IMR-90 (cell line): ENCODE measurements at regions not wholly inside any gene's neighbourhood (a gene's known extent, or its start where the extent isn't known, plus 50 kb on each side); places are given as distances from the start of the nearest gene placed in this dataset.

Experiments
- ATAC-seq: fragments of 200-7000 bp; cut with Tn5 transposase; 2 replicates; pipeline ENCODE4 v1.9.1; 2020; ENCODE audit warnings: low read depth, mild to moderate bottlenecking, moderate library complexity
- BruUV-seq: library from RNA; stranded (reverse); fragments of 400-500 nt; replicated peaks from 2 replicates; lab custom pipeline; 2021; lab: Mats Ljungman, UMichigan
- CTCF ChIA-PET: fragments of 300-600 bp; formaldehyde crosslinking; extraction: SDS; loops from one replicate; lab custom pipeline; 2021; ENCODE audit warnings: antibody characterized with exemption; lab: Yijun Ruan, JAX
- POLR2A ChIA-PET: fragments of 300-600 bp; sonication (Branson Sonifier 250); formaldehyde crosslinking; loops from one replicate; lab custom pipeline; 2022; ENCODE audit warnings: antibody characterized with exemption; ENCODE audit not compliant: unreplicated experiment; lab: Charles Lee
- DNase-seq: peaks from one replicate; pipeline ENCODE4 v3.0.0; 2013
- H2AFZ ChIP-seq: replicated peaks from 2 replicates; pipeline ENCODE3; 2013; ENCODE audit warnings: low read length, mild to moderate bottlenecking; ENCODE audit not compliant: poor library complexity
- H2AK5ac ChIP-seq: 2 replicates; pipeline ENCODE4 v1.6.1; 2013; ENCODE audit warnings: low read depth, low read length, inconsistent platforms
- H2AK9ac ChIP-seq: replicated peaks from 2 replicates; pipeline ENCODE3; 2013; ENCODE audit warnings: mild to moderate bottlenecking, low read depth, low read length, moderate library complexity; ENCODE audit not compliant: poor library complexity
- H2BK120ac ChIP-seq: 2 replicates; pipeline ENCODE4 v1.6.1; 2013; ENCODE audit warnings: low read depth, low read length, inconsistent platforms
- H2BK15ac ChIP-seq: 3 replicates; pipeline ENCODE4 v1.6.1; 2013; ENCODE audit warnings: low read depth, low read length, inconsistent platforms
- H2BK20ac ChIP-seq: 2 replicates; pipeline ENCODE4 v1.6.1; 2013; ENCODE audit warnings: low read depth, mild to moderate bottlenecking, inconsistent platforms, low read length, moderate library complexity
- H2BK5ac ChIP-seq: 2 replicates; pipeline ENCODE4 v1.6.1; 2013; ENCODE audit warnings: mild to moderate bottlenecking, low read depth, low read length, inconsistent platforms; ENCODE audit not compliant: poor library complexity, severe bottlenecking
- H3K14ac ChIP-seq: replicated peaks from 2 replicates; pipeline ENCODE4 v1.6.1; 2013; ENCODE audit warnings: low read depth, low read length, inconsistent platforms
- H3K18ac ChIP-seq: 2 replicates; pipeline ENCODE4 v1.6.1; 2013; ENCODE audit warnings: low read depth, low read length, control low read depth
- H3K23ac ChIP-seq: 2 replicates; pipeline ENCODE4 v1.6.1; 2013; ENCODE audit warnings: low read depth, low read length, inconsistent platforms
- H3K27ac ChIP-seq: 2 replicates; pipeline ENCODE4 v1.5.1; 2013; ENCODE audit warnings: mild to moderate bottlenecking, control low read depth, low read length; ENCODE audit not compliant: insufficient read depth
- H3K27me3 ChIP-seq: 2 replicates; pipeline ENCODE4 v1.6.1; 2013; ENCODE audit warnings: low read length; ENCODE audit not compliant: control insufficient read depth, insufficient read depth
- H3K36me3 ChIP-seq: 2 replicates; pipeline ENCODE4 v1.6.1; 2013; ENCODE audit warnings: low read length, mixed read lengths; ENCODE audit not compliant: control insufficient read depth, insufficient read depth
- H3K4ac ChIP-seq: 2 replicates; pipeline ENCODE4 v1.6.1; 2013; ENCODE audit warnings: low read depth, low read length, inconsistent platforms
- H3K4me1 ChIP-seq: 2 replicates; pipeline ENCODE4 v1.6.1; 2013; ENCODE audit warnings: low read length, mixed read lengths; ENCODE audit not compliant: control insufficient read depth, insufficient read depth
- H3K4me2 ChIP-seq: 2 replicates; pipeline ENCODE4 v1.6.1; 2013; ENCODE audit warnings: low read depth, mild to moderate bottlenecking, control low read depth, low read length, moderate library complexity
- H3K4me3 ChIP-seq: 2 replicates; pipeline ENCODE4 v1.5.1; 2013; ENCODE audit warnings: low read depth, mild to moderate bottlenecking, control low read depth, low read length, moderate library complexity; ENCODE audit not compliant: insufficient read depth
- H3K56ac ChIP-seq: 2 replicates; pipeline ENCODE4 v1.6.1; 2013; ENCODE audit warnings: low read length, inconsistent platforms; ENCODE audit not compliant: insufficient read depth; ENCODE audit errors: extremely low read depth
- H3K79me1 ChIP-seq, 2 experiments: 2 replicates each; pipeline ENCODE4 v1.6.1; 2013; ENCODE audit warnings: low read length in 2 of 2, inconsistent platforms in 1 of 2, low read depth in 1 of 2
- H3K9ac ChIP-seq: 2 replicates; pipeline ENCODE4 v1.6.1; 2013; ENCODE audit warnings: low read depth, low read length, control low read depth
- H3K9me1 ChIP-seq: 2 replicates; pipeline ENCODE4 v1.6.1; 2013; ENCODE audit warnings: low read length, inconsistent platforms; ENCODE audit not compliant: insufficient read depth
- H3K9me3 ChIP-seq: 2 replicates; pipeline ENCODE4 v1.6.1; 2013; ENCODE audit warnings: low read length; ENCODE audit not compliant: control insufficient read depth, insufficient read depth
- H4K20me1 ChIP-seq: 2 replicates; pipeline ENCODE4 v1.6.1; 2013; ENCODE audit warnings: low read length, inconsistent platforms; ENCODE audit not compliant: insufficient read depth
- H4K5ac ChIP-seq: 2 replicates; pipeline ENCODE4 v1.6.1; 2013; ENCODE audit warnings: mild to moderate bottlenecking, low read depth, low read length, control low read depth
- H4K8ac ChIP-seq, 2 experiments: 2 replicates each; pipeline ENCODE4 v1.6.1; 2013; ENCODE audit warnings: low read depth in 2 of 2, low read length in 2 of 2, control low read depth in 1 of 2, inconsistent platforms in 1 of 2
- H4K91ac ChIP-seq: 2 replicates; pipeline ENCODE4 v1.6.1; 2013; ENCODE audit warnings: low read depth, low read length, inconsistent platforms; ENCODE audit not compliant: insufficient read depth
- CTCF ChIP-seq: conservative IDR thresholded peaks from 2 replicates; pipeline ENCODE4 v1.5.1; 2012; ENCODE audit warnings: mild to moderate bottlenecking, low read depth, low read length, improper control_type of control experiment
- FOS ChIP-seq: fragments of 150-350 bp; IDR thresholded peaks from 2 replicates; pipeline ENCODE4 v1.6.1; 2016; ENCODE audit warnings: low read depth, low read length
- RAD21 ChIP-seq: IDR thresholded peaks from 2 replicates; pipeline ENCODE4 v1.6.1; 2012; ENCODE audit warnings: low read length, improper control_type of control experiment
- USF2 ChIP-seq: fragments of 150-350 bp; IDR thresholded peaks from 2 replicates; pipeline ENCODE4 v1.6.1; 2017; ENCODE audit warnings: mild to moderate bottlenecking, antibody characterized with exemption, low read length, low read depth
- WGBS, 2 experiments: methylation state at CpG; one replicate each; pipeline versions ENCODE4 v1.1.5 to v1.1.7; 2013; ENCODE audit warnings: missing lambda C conversion rate in 2 of 2; ENCODE audit not compliant: insufficient read length in 1 of 2; ENCODE audit errors: extremely low coverage in 2 of 2; 5-methylcytosine and 5-hydroxymethylcytosine counted together
- dilution Hi-C: fragments of 300-500 bp; cut with HindIII; formaldehyde crosslinking; loops from one replicate; pipeline ENCODE4 v1.14.3; 2018; ENCODE audit warnings: low sequenced_read_pairs; ENCODE audit not compliant: unreplicated experiment
- in situ Hi-C: fragments of 300-500 bp; cut with MboI; formaldehyde crosslinking; loops from 3 replicates; pipeline ENCODE4 v1.14.3; 2019; ENCODE audit warnings: low sequenced_read_pairs, inconsistent platforms, mixed read lengths
- intact Hi-C: fragments of 100-400 bp; cut with micrococcal nuclease; formaldehyde crosslinking; loops from 2 replicates; pipeline ENCODE4 v1.10.0; 2022

- ChIA-PET POLR2A (no interaction called here), CTCF (no interaction called here)
- H3K9ac ChIP-seq: no peak overlapping the region
- no peak overlapping the region for H2BK5ac ChIP-seq
- dilution Hi-C loops: no loop called here
- no peaks in the 10 kb centered on the region for H3K9me1 ChIP-seq
- WGBS, 2 experiments: no CpG with 5 or more reads among the region's 6 CpGs
- no peak overlapping the region for H2BK120ac ChIP-seq
- H3K4me3 ChIP-seq: no peak overlapping the region
- H4K5ac ChIP-seq: no peak overlapping the region
- no peak for DNase-seq
- no peak overlapping the region for H3K23ac ChIP-seq
- H2AK5ac ChIP-seq: no peak overlapping the region
- no peak overlapping the region for H2AK9ac ChIP-seq
- no peaks in the 10 kb centered on the region for H3K79me1 ChIP-seq
- H3K4ac ChIP-seq: no peak overlapping the region
- H3K9me3 ChIP-seq: peaks cover 4% of the 10 kb centered on the region
- no peak overlapping the region for H2AFZ ChIP-seq
- no peak overlapping the region for H2BK15ac ChIP-seq
- no peak overlapping the region for H3K4me2 ChIP-seq
- no peaks in the 10 kb centered on the region for H3K36me3 ChIP-seq
- H3K4me1 ChIP-seq: no peaks in the 10 kb centered on the region
- H3K27me3 ChIP-seq: no peaks in the 10 kb centered on the region
- BruUV-seq: no TSS peak
- H2BK20ac ChIP-seq: no peak overlapping the region
- ATAC-seq: no peak
- no peaks in the 10 kb centered on the region for H4K20me1 ChIP-seq
- H3K14ac ChIP-seq: no peak overlapping the region
- TF ChIP-seq USF2 (no peak), FOS (no peak), RAD21 (no peak), CTCF (no peak)
- no peak overlapping the region for H3K18ac ChIP-seq
- H3K27ac ChIP-seq: no peak overlapping the region
- no peak overlapping the region for H4K8ac ChIP-seq
- in situ Hi-C loops: no loop called here
- intact Hi-C loops: no loop called here
- H4K91ac ChIP-seq: no peak overlapping the region
- no peak overlapping the region for H3K56ac ChIP-seq
Measured at GRCh38 chr7:92955081-92955480, 118.7 kb upstream of the CDK6 start.
